PC-3 (cell line): ENCODE measurements at regions not wholly inside any gene's neighbourhood (a gene's known extent, or its start where the extent isn't known, plus 50 kb on each side); places are given as distances from the start of the nearest gene placed in this dataset.

ENCODE experiments used
- CTCF ChIP-seq: fragments of 300-600 bp; sonication (generic); conservative IDR thresholded peaks from 2 replicates; pipeline ENCODE4 v1.5.1; 2017; ENCODE audit warnings: antibody characterized with exemption, low read depth, mild to moderate bottlenecking, low read length
- EZH2 ChIP-seq: fragments of 300-600 bp; sonication (generic); IDR thresholded peaks from one replicate; pipeline ENCODE4 v1.6.1; 2017; ENCODE audit warnings: antibody characterized with exemption, mild to moderate bottlenecking, low read length; ENCODE audit not compliant: unreplicated experiment
- EZH2phosphoT487 ChIP-seq: fragments of 300-600 bp; sonication (generic); IDR thresholded peaks from 2 replicates; pipeline ENCODE4 v1.6.1; 2018; ENCODE audit warnings: mild to moderate bottlenecking, antibody characterized with exemption, low read length, borderline replicate concordance

- TF ChIP-seq CTCF (no peak), EZH2phosphoT487 (no peak), EZH2 (no peak)
Observed at GRCh38 chr2:106037932-106038331, 156.2 kb downstream of the UXS1 start.
